Transverse colon (tissue), 4 donors: ENCODE measurements at regions not wholly inside any gene's neighbourhood (a gene's known extent, or its start where the extent isn't known, plus 50 kb on each side); places are given as distances from the start of the nearest gene placed in this dataset.
"Not testable (repeated sequence)": the region's sequence is repeated elsewhere in the genome, so short reads cannot be mapped to it uniquely, and the experiment has no call there.

ENCODE experiments used
- CTCF ChIP-seq, 5 experiments: fragments of 200-600 bp in 3 of 5; fragments of 450-650 bp in 2 of 5; sonication (generic) in 3 of 5; IDR thresholded peaks; 1 replicate in 2 of 5; 2 replicates in 3 of 5; pipeline ENCODE4 v1.5.1; 2016 to 2017; ENCODE audit warnings: antibody characterized with exemption in 5 of 5, inconsistent platforms in 3 of 5, mild to moderate bottlenecking in 2 of 5, moderate library complexity in 1 of 5
- POLR2A ChIP-seq: fragments of 450-650 bp; IDR thresholded peaks from one replicate; pipeline ENCODE4 v1.6.1; 2016; ENCODE audit warnings: antibody characterized with exemption, mild to moderate bottlenecking, moderate library complexity
- POLR2AphosphoS5 ChIP-seq, 3 donors: sonication (generic); formaldehyde crosslinking; IDR thresholded peaks; one replicate each; pipeline ENCODE4 v1.6.1; 2016; ENCODE audit warnings: antibody characterized with exemption in 3 of 3

- TF ChIP-seq CTCF (IDR thresholded peaks at IDR 0.05); POLR2A; POLR2AphosphoS5 (IDR thresholded peaks at IDR 0.05): not testable (repeated sequence)
Measured at GRCh38 chr11:23652336-23652735, 792.1 kb upstream of the CCDC179 start.
